Stimulated activated naive B cell treated with anti-CD40 and anti-IgM and Interleukin-4, amounts not matched to agents 10 μg/mL and 1 μg/mL and 100 μg/mL, for 72 hours (primary cell): ENCODE measurements at regions not wholly inside any gene's neighbourhood (a gene's known extent, or its start where the extent isn't known, plus 50 kb on each side); places are given as distances from the start of the nearest gene placed in this dataset.
A peak's percentile ranks its signal among the peaks of the same experiment; 100 is the strongest.
"Not testable (repeated sequence)": the region's sequence is repeated elsewhere in the genome, so short reads cannot be mapped to it uniquely, and the experiment has no call there.

Source experiments
- ATAC-seq, 2 donors: fragments of 150-1000 bp; cut with Tn5 transposase; replicated peaks; 2 replicates each; pipeline ENCODE4 v1.10.0; 2021; ENCODE audit warnings: moderate library complexity in 1 of 2
- DNase-seq: peaks from one replicate; pipeline ENCODE4 v3.0.0; 2021
- H3K27ac Mint-ChIP-seq: one replicate; pipeline ENCODE4 v1.8.0; 2022; ENCODE audit warnings: mild to moderate bottlenecking, mixed read lengths
- H3K27me3 Mint-ChIP-seq, 2 donors: one replicate each; pipeline ENCODE4 v1.8.0; 2022; ENCODE audit warnings: mixed read lengths in 2 of 2
- H3K36me3 Mint-ChIP-seq, 2 donors: one replicate each; pipeline ENCODE4 v1.8.0; 2022; ENCODE audit warnings: mixed read lengths in 2 of 2, mild to moderate bottlenecking in 1 of 2
- H3K4me1 Mint-ChIP-seq, 2 donors: one replicate each; pipeline ENCODE4 v1.8.0; 2022; ENCODE audit warnings: mixed read lengths in 2 of 2, mild to moderate bottlenecking in 1 of 2
- H3K4me3 Mint-ChIP-seq, 2 donors: one replicate each; pipeline ENCODE4 v1.8.0; 2022; ENCODE audit warnings: mild to moderate bottlenecking in 2 of 2, mixed read lengths in 2 of 2, moderate library complexity in 1 of 2
- H3K9me3 Mint-ChIP-seq, 2 donors: one replicate each; pipeline ENCODE4 v1.8.0; 2022; ENCODE audit warnings: mixed read lengths in 2 of 2, mild to moderate bottlenecking in 1 of 2

GRCh38 chr17:27181379-27181925 lies 112.5 kb upstream of the WSB1 start:
- not testable (repeated sequence) for H3K36me3 Mint-ChIP-seq, H3K9me3 Mint-ChIP-seq, H3K27me3 Mint-ChIP-seq
- peaks cover 9 to 13% of the 10 kb centered on the region in 2 donors for H3K4me1 Mint-ChIP-seq
- peak; percentile 28 for DNase-seq
- H3K4me3 Mint-ChIP-seq, result peak overlapping the region; percentile 52 to 55
- ATAC-seq, result peak; percentile 81 to 85
- peak overlapping the region; percentile 93 for H3K27ac Mint-ChIP-seq

GRCh38 chr17:27181935-27182334 lies 112.0 kb upstream of the WSB1 start:
- no peaks in the 10 kb centered on the region for H3K27me3 Mint-ChIP-seq
- ATAC-seq, result peak; percentile 53 to 56
- DNase-seq, result no peak
- no peaks in the 10 kb centered on the region for H3K9me3 Mint-ChIP-seq
- no peaks in the 10 kb centered on the region for H3K36me3 Mint-ChIP-seq
- H3K27ac Mint-ChIP-seq, result peak overlapping the region; percentile 59
- peak overlapping the region in 1 of 2 donors; percentile 28 for H3K4me3 Mint-ChIP-seq
- H3K4me1 Mint-ChIP-seq, result peaks cover 9 to 13% of the 10 kb centered on the region in 2 donors

GRCh38 chr17:27197505-27197904 lies 96.4 kb upstream of the WSB1 start:
- H3K27me3 Mint-ChIP-seq, H3K9me3 Mint-ChIP-seq, ATAC-seq, H3K36me3 Mint-ChIP-seq, H3K4me3 Mint-ChIP-seq, H3K27ac Mint-ChIP-seq: not testable (repeated sequence)
- peak; percentile 44 for DNase-seq
- peaks cover 2 to 17% of the 10 kb centered on the region in 2 donors for H3K4me1 Mint-ChIP-seq

- no peaks in the 10 kb centered on the region for H3K36me3 Mint-ChIP-seq
- no peaks in the 10 kb centered on the region for H3K27me3 Mint-ChIP-seq
- no peak overlapping the region for H3K4me3 Mint-ChIP-seq
- no peaks in the 10 kb centered on the region for H3K9me3 Mint-ChIP-seq
- no peak overlapping the region for H3K27ac Mint-ChIP-seq
- peaks cover 2 to 17% of the 10 kb centered on the region in 2 donors for H3K4me1 Mint-ChIP-seq
- no peak for DNase-seq
- ATAC-seq, result no peak
These were observed 94.0 kb upstream of the WSB1 start for GRCh38 chr17:27199948-27200347.

GRCh38 chr17:27200476-27200875 lies 93.4 kb upstream of the WSB1 start:
- DNase-seq (no peak), ATAC-seq (no peak)
- Mint-ChIP-seq H3K27me3 (no peaks in the 10 kb centered on the region), H3K4me1 (peaks cover 2 to 17% of the 10 kb centered on the region in 2 donors), H3K27ac (no peak overlapping the region), H3K4me3 (no peak overlapping the region), H3K9me3 (no peaks in the 10 kb centered on the region), H3K36me3 (no peaks in the 10 kb centered on the region)

GRCh38 chr17:27203241-27203640 lies 90.7 kb upstream of the WSB1 start:
- Mint-ChIP-seq H3K27ac (no peak overlapping the region), H3K4me1 (peaks cover 5 to 19% of the 10 kb centered on the region in 2 donors), H3K9me3 (no peaks in the 10 kb centered on the region), H3K27me3 (no peaks in the 10 kb centered on the region), H3K36me3 (peaks cover 0 to 1% of the 10 kb centered on the region in 2 donors), H3K4me3 (no peak overlapping the region)
- DNase-seq (no peak), ATAC-seq (no peak)

- H3K4me3 Mint-ChIP-seq, result no peak overlapping the region
- no peaks in the 10 kb centered on the region for H3K9me3 Mint-ChIP-seq
- DNase-seq, result no peak
- H3K27me3 Mint-ChIP-seq, result no peaks in the 10 kb centered on the region
- no peak overlapping the region for H3K27ac Mint-ChIP-seq
- peaks cover 0 to 1% of the 10 kb centered on the region in 2 donors for H3K36me3 Mint-ChIP-seq
- H3K4me1 Mint-ChIP-seq, result peaks cover 3 to 8% of the 10 kb centered on the region in 2 donors
- peak; percentile 45 to 69 for ATAC-seq
These were observed 87.5 kb upstream of the WSB1 start for GRCh38 chr17:27206447-27206846.

GRCh38 chr17:27207073-27207513 lies 86.8 kb upstream of the WSB1 start:
- H3K9me3 Mint-ChIP-seq, result no peaks in the 10 kb centered on the region
- H3K4me3 Mint-ChIP-seq, result no peak overlapping the region
- no peaks in the 10 kb centered on the region for H3K27me3 Mint-ChIP-seq
- ATAC-seq (peak; percentile 56 to 78), DNase-seq (no peak)
- peaks cover 0 to 1% of the 10 kb centered on the region in 2 donors for H3K36me3 Mint-ChIP-seq
- H3K4me1 Mint-ChIP-seq, result peaks cover 3 to 7% of the 10 kb centered on the region in 2 donors
- no peak overlapping the region for H3K27ac Mint-ChIP-seq

- not testable (repeated sequence) for H3K36me3 Mint-ChIP-seq, H3K4me3 Mint-ChIP-seq, H3K27ac Mint-ChIP-seq, H3K27me3 Mint-ChIP-seq, H3K9me3 Mint-ChIP-seq, DNase-seq, ATAC-seq, H3K4me1 Mint-ChIP-seq
These were observed 85.5 kb upstream of the WSB1 start for GRCh38 chr17:27208370-27208769.

- H3K27me3 Mint-ChIP-seq, result no peaks in the 10 kb centered on the region
These were observed 84.6 kb upstream of the WSB1 start for GRCh38 chr17:27209316-27209715.

GRCh38 chr17:27210809-27211208 lies 83.1 kb upstream of the WSB1 start:
- peaks cover 8 to 17% of the 10 kb centered on the region in 2 donors for H3K4me1 Mint-ChIP-seq
- peaks cover 13 to 18% of the 10 kb centered on the region in 2 donors for H3K36me3 Mint-ChIP-seq
- peaks cover 17 to 19% of the 10 kb centered on the region in 2 donors for H3K9me3 Mint-ChIP-seq
- not testable (repeated sequence) for ATAC-seq, DNase-seq, H3K4me3 Mint-ChIP-seq, H3K27ac Mint-ChIP-seq, H3K27me3 Mint-ChIP-seq

More at GRCh38 chr17:27209316-27209715, 84.6 kb upstream of the WSB1 start:
- H3K4me3 Mint-ChIP-seq, result no peak overlapping the region
- H3K27ac Mint-ChIP-seq, result no peak overlapping the region
- H3K36me3 Mint-ChIP-seq, result peaks cover 9% of the 10 kb centered on the region in 2 donors
- no peak for ATAC-seq
- DNase-seq, result no peak
- peaks cover 9 to 10% of the 10 kb centered on the region in 2 donors for H3K9me3 Mint-ChIP-seq
- H3K4me1 Mint-ChIP-seq, result peaks cover 3 to 9% of the 10 kb centered on the region in 2 donors

GRCh38 chr17:27216836-27217235 lies 77.1 kb upstream of the WSB1 start:
- H3K9me3 Mint-ChIP-seq, result peaks cover 20 to 22% of the 10 kb centered on the region in 2 donors
- ATAC-seq (peak; percentile 50 to 58), DNase-seq (peak; percentile 34)
- peak overlapping the region; percentile 21 to 37 for H3K4me3 Mint-ChIP-seq
- H3K4me1 Mint-ChIP-seq, result peaks cover 28 to 44% of the 10 kb centered on the region in 2 donors
- no peaks in the 10 kb centered on the region for H3K27me3 Mint-ChIP-seq
- H3K27ac Mint-ChIP-seq, result peak overlapping the region; percentile 100
- peaks cover 16 to 32% of the 10 kb centered on the region in 2 donors for H3K36me3 Mint-ChIP-seq

GRCh38 chr17:27217631-27218030 lies 76.3 kb upstream of the WSB1 start:
- peaks cover 20 to 22% of the 10 kb centered on the region in 2 donors for H3K9me3 Mint-ChIP-seq
- H3K27ac Mint-ChIP-seq, result peak overlapping the region; percentile 100
- H3K4me1 Mint-ChIP-seq, result peaks cover 28 to 44% of the 10 kb centered on the region in 2 donors
- ATAC-seq, result peak; percentile 96
- H3K27me3 Mint-ChIP-seq, result no peaks in the 10 kb centered on the region
- H3K36me3 Mint-ChIP-seq, result peaks cover 16 to 32% of the 10 kb centered on the region in 2 donors
- peak; percentile 89 for DNase-seq
- H3K4me3 Mint-ChIP-seq, result peak overlapping the region; percentile 70 to 78

- peak in 1 of 2 donors; percentile 6 for ATAC-seq
- Mint-ChIP-seq H3K36me3 (peaks cover 16 to 32% of the 10 kb centered on the region in 2 donors), H3K4me3 (peak overlapping the region; percentile 70 to 78), H3K27ac (peak overlapping the region; percentile 100), H3K27me3 (no peaks in the 10 kb centered on the region), H3K4me1 (peaks cover 28 to 44% of the 10 kb centered on the region in 2 donors), H3K9me3 (peaks cover 20 to 22% of the 10 kb centered on the region in 2 donors)
- no peak for DNase-seq
These were observed 75.9 kb upstream of the WSB1 start for GRCh38 chr17:27218041-27218440.
